ENCODE measurements at regions not wholly inside any gene's neighbourhood (a gene's known extent, or its start where the extent isn't known, plus 50 kb on each side); places are given as distances from the start of the nearest gene placed in this dataset.

DNA sequence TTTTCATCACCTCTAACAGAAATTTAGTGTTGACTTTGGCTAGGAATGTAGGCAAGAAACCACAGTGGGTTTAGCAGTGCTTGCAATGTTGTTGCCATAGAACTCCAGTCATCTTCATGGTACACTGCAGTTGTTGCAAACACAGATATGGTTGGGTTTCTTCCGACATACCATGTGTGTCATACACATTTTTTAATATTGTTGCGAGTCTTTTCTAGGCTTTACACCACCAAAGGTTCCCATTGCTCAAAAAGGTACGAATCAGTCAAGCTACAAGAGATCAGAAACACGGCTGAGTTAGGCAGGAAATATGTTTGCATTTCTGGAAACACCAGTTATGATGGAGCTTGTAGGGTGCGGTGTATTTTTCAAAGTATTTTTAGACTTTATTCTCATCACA, 172.4 kb downstream of the SYK start (continued):
- TF ChIP-seq EGR1 (IDR thresholded peaks at IDR 0.05; ENCODE audit: borderline replicate concordance, low read depth, low read length) (no peak), HDAC2 (IDR thresholded peaks at IDR 0.05; ENCODE audit: borderline replicate concordance in 1 of 2, low read depth in 2 of 2, low read length in 2 of 2) (no peak), HDAC6 (IDR thresholded peaks at IDR 0.05; ENCODE audit: low read depth, low read length) (no peak)
